ENCODE measurements at regions not wholly inside any gene's neighbourhood (a gene's known extent, or its start where the extent isn't known, plus 50 kb on each side); places are given as distances from the start of the nearest gene placed in this dataset.

DNA sequence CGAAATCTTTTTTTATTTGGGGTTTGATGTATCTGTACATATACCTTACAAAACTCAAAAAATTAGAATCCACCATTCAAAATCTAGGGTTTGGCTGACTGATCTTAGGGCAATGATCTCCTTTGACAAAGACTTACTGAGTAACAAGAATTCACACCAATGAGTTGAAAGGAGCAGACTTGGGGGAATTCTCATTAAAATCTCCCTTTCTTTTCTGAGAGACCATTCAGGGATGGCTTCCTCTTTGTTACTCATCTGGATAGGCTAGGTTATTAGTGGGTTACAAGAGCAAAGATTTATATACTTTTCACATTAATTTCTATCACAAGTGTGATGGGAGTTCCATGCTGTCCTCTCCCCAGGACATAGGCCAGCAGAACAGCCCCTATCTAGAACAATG is 661.0 kb downstream of the KCTD16 start:
- Histone ChIP-seq H3K36me3 (ENCODE audit: insufficient read depth, low read length) (no peaks in the 10 kb centered on the region), H4K20me1 (ENCODE audit: insufficient read depth, low read length) (no peaks in the 10 kb centered on the region), H3K27ac (ENCODE audit: low read depth, low read length) (no peak overlapping the region), H3K79me2 (ENCODE audit: insufficient read depth, low read length) (no peaks in the 10 kb centered on the region), H3K4me3 (ENCODE audit: insufficient read depth, low read depth, low read length) (no peak overlapping the region), H3K4me2 (ENCODE audit: low read length) (no peak overlapping the region), H3K9ac (ENCODE audit: low read length) (no peak overlapping the region), H3K4me1 (ENCODE audit: insufficient read depth, low read length) (no peaks in the 10 kb centered on the region), H3K27me3 (ENCODE audit: insufficient read depth, low read length) (no peaks in the 10 kb centered on the region), H2AFZ (ENCODE audit: low read depth, low read length) (no peak overlapping the region), H3K9me3 (ENCODE audit: insufficient read depth, low read depth, low read length) (no peaks in the 10 kb centered on the region)
- H3K27ac Mint-ChIP-seq (ENCODE audit: unreplicated experiment), result no peak overlapping the region
- H3K27me3 Mint-ChIP-seq (ENCODE audit: low read depth, unreplicated experiment), result no peaks in the 10 kb centered on the region
- H3K36me3 Mint-ChIP-seq (ENCODE audit: low read depth, unreplicated experiment), result no peaks in the 10 kb centered on the region
- H3K4me3 Mint-ChIP-seq (ENCODE audit: unreplicated experiment), result no peak overlapping the region
- H3K4me1 Mint-ChIP-seq (ENCODE audit: low read depth, unreplicated experiment), result no peaks in the 10 kb centered on the region
- TF ChIP-seq, protein P1, sequence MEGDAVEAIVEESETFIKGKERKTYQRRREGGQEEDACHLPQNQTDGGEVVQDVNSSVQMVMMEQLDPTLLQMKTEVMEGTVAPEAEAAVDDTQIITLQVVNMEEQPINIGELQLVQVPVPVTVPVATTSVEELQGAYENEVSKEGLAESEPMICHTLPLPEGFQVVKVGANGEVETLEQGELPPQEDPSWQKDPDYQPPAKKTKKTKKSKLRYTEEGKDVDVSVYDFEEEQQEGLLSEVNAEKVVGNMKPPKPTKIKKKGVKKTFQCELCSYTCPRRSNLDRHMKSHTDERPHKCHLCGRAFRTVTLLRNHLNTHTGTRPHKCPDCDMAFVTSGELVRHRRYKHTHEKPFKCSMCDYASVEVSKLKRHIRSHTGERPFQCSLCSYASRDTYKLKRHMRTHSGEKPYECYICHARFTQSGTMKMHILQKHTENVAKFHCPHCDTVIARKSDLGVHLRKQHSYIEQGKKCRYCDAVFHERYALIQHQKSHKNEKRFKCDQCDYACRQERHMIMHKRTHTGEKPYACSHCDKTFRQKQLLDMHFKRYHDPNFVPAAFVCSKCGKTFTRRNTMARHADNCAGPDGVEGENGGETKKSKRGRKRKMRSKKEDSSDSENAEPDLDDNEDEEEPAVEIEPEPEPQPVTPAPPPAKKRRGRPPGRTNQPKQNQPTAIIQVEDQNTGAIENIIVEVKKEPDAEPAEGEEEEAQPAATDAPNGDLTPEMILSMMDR (IDR thresholded peaks at IDR 0.05; ENCODE audit: insufficient read depth, low read depth, low read length), result no peak
- no peak for TF ChIP-seq EZH2 (IDR thresholded peaks at IDR 0.05; ENCODE audit: insufficient read depth, low read length)
- no peaks in the 10 kb centered on the region for H3K9me3 Mint-ChIP-seq (ENCODE audit: unreplicated experiment)
- FAIRE-seq (no peak), DNase-seq (ENCODE audit: low read depth) (no peak)

DNA sequence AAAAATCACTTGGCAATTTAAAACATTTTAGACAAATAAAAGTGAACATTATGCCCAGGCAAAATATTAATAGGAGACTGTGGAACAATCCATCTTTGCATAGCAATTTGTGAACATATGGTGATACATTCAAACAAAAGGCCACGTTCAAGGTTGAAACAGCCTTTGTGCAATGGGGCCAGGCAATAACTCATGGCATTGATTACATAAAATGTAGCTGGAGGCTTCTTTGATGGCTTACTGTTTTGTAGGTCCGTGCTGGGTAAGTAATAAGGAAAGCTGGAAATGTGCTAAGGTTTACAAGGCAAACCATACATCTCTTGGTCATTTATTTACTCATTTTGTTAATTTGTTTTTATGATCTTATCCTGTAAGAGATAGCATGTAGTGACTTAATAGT is 651.8 kb downstream of the KCTD16 start:
- H3K27ac ChIP-seq (ENCODE audit: low read depth, low read length), result no peak overlapping the region
- FAIRE-seq, result no peak

DNA sequence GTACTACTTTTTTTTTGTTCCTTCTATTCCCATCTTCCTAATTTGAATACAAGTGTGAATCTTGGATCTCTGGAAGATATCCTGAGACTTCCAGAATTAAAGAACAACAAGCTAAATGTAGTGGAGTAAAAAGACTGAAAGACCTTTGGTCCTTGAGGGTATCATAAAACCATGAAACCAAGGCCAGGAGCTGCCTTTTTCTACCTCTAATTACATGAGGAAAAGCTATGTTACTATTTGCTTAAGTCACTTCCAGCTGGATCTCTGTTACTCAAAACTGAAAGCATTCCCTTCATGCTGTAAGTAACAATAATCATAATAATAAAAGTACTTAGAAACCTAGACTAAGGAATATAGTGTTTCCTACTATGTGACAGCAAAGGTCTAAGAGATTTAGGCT is 649.6 kb downstream of the KCTD16 start:
- TF ChIP-seq EZH2 (IDR thresholded peaks at IDR 0.05; ENCODE audit: insufficient read depth, low read length), result no peak
- TF ChIP-seq, protein P1 (IDR thresholded peaks at IDR 0.05; ENCODE audit: insufficient read depth, low read depth, low read length), result no peak
- Histone ChIP-seq H3K9me3 (ENCODE audit: insufficient read depth, low read depth, low read length) (no peaks in the 10 kb centered on the region), H3K27ac (ENCODE audit: low read depth, low read length) (no peak overlapping the region), H3K27me3 (ENCODE audit: insufficient read depth, low read length) (no peaks in the 10 kb centered on the region), H2AFZ (ENCODE audit: low read depth, low read length) (no peak overlapping the region), H4K20me1 (ENCODE audit: insufficient read depth, low read length) (no peaks in the 10 kb centered on the region), H3K9ac (ENCODE audit: low read length) (no peak overlapping the region), H3K4me3 (ENCODE audit: insufficient read depth, low read depth, low read length) (no peak overlapping the region), H3K79me2 (ENCODE audit: insufficient read depth, low read length) (no peaks in the 10 kb centered on the region), H3K4me2 (ENCODE audit: low read length) (no peak overlapping the region), H3K36me3 (ENCODE audit: insufficient read depth, low read length) (no peaks in the 10 kb centered on the region), H3K4me1 (ENCODE audit: insufficient read depth, low read length) (no peaks in the 10 kb centered on the region)
- Mint-ChIP-seq H3K27ac (ENCODE audit: unreplicated experiment) (no peak overlapping the region), H3K4me3 (ENCODE audit: unreplicated experiment) (no peak overlapping the region), H3K9me3 (ENCODE audit: unreplicated experiment) (no peaks in the 10 kb centered on the region), H3K36me3 (ENCODE audit: low read depth, unreplicated experiment) (no peaks in the 10 kb centered on the region), H3K4me1 (ENCODE audit: low read depth, unreplicated experiment) (no peaks in the 10 kb centered on the region), H3K27me3 (ENCODE audit: low read depth, unreplicated experiment) (no peaks in the 10 kb centered on the region)
- DNase-seq (ENCODE audit: low read depth) (no peak), FAIRE-seq (no peak)

More for the DNA sequence above, 651.8 kb downstream of the KCTD16 start:
- no peak for DNase-seq (ENCODE audit: low read depth)
- Mint-ChIP-seq H3K4me1 (ENCODE audit: low read depth, unreplicated experiment) (no peaks in the 10 kb centered on the region), H3K4me3 (ENCODE audit: unreplicated experiment) (no peak overlapping the region), H3K27me3 (ENCODE audit: low read depth, unreplicated experiment) (no peaks in the 10 kb centered on the region), H3K9me3 (ENCODE audit: unreplicated experiment) (no peaks in the 10 kb centered on the region), H3K36me3 (ENCODE audit: low read depth, unreplicated experiment) (no peaks in the 10 kb centered on the region), H3K27ac (ENCODE audit: unreplicated experiment) (no peak overlapping the region)
- TF ChIP-seq EZH2 (IDR thresholded peaks at IDR 0.05; ENCODE audit: insufficient read depth, low read length), result no peak
- TF ChIP-seq, protein P1 (IDR thresholded peaks at IDR 0.05; ENCODE audit: insufficient read depth, low read depth, low read length), result no peak
- H3K4me3 ChIP-seq (ENCODE audit: insufficient read depth, low read depth, low read length), result no peak overlapping the region
- H3K4me1 ChIP-seq (ENCODE audit: insufficient read depth, low read length), result no peaks in the 10 kb centered on the region
- no peaks in the 10 kb centered on the region for H3K79me2 ChIP-seq (ENCODE audit: insufficient read depth, low read length)
- no peaks in the 10 kb centered on the region for H3K27me3 ChIP-seq (ENCODE audit: insufficient read depth, low read length)
- no peak overlapping the region for H3K9ac ChIP-seq (ENCODE audit: low read length)
- H3K4me2 ChIP-seq (ENCODE audit: low read length), result no peak overlapping the region
- no peaks in the 10 kb centered on the region for H4K20me1 ChIP-seq (ENCODE audit: insufficient read depth, low read length)
- no peaks in the 10 kb centered on the region for H3K36me3 ChIP-seq (ENCODE audit: insufficient read depth, low read length)
- no peaks in the 10 kb centered on the region for H3K9me3 ChIP-seq (ENCODE audit: insufficient read depth, low read depth, low read length)
- H2AFZ ChIP-seq (ENCODE audit: low read depth, low read length), result no peak overlapping the region

Measured in astrocyte (in vitro differentiated cells and primary cell).